GM12878 (cell line): ENCODE measurements at regions not wholly inside any gene's neighbourhood (a gene's known extent, or its start where the extent isn't known, plus 50 kb on each side); places are given as distances from the start of the nearest gene placed in this dataset.

ENCODE experiments used
- ATAC-seq: fragments of 200-7000 bp; cut with Tn5 transposase; 3 replicates; pipeline ENCODE4 v1.9.1; 2020; ENCODE audit warnings: mild to moderate bottlenecking, moderate library complexity
- BruUV-seq: library from RNA; stranded (reverse); fragments of 400-500 nt; replicated peaks from 2 replicates; lab custom pipeline; 2021; lab: Mats Ljungman, UMichigan
- CTCF ChIA-PET: fragments of 300-600 bp; sonication (Branson Sonifier 250); formaldehyde crosslinking; extraction: SDS; loops from one replicate; lab custom pipeline; 2021; ENCODE audit warnings: inconsistent platforms; lab: Yijun Ruan, JAX
- POLR2A ChIA-PET: fragments of 350-600 bp; formaldehyde crosslinking; extraction: SDS; loops from one replicate; lab custom pipeline; 2021; ENCODE audit warnings: inconsistent platforms; lab: Charles Lee
- RAD21 ChIA-PET: fragments of 300-600 bp; sonication (Branson Sonifier 250); formaldehyde crosslinking; loops from one replicate; lab custom pipeline; 2023; ENCODE audit warnings: antibody characterized with exemption; ENCODE audit not compliant: unreplicated experiment; lab: Charles Lee
- SMC1A ChIA-PET: fragments of 300-600 bp; sonication (Branson Sonifier 250); formaldehyde crosslinking; loops from one replicate; lab custom pipeline; 2023; ENCODE audit not compliant: unreplicated experiment, uncharacterized antibody; lab: Charles Lee
- DNase-seq: peaks from one replicate; pipeline ENCODE4 v3.0.0-alpha.2; 2011; ENCODE audit warnings: low read depth, low spot score
- FAIRE-seq: peaks from 3 replicates; lab custom pipeline; 2011; peaks lifted over from hg19 to GRCh38; lab: Jason Lieb, UNC
- H2AFZ ChIP-seq: 2 replicates; pipeline ENCODE4 v1.6.0; 2011; ENCODE audit warnings: low read depth, low read length, control low read depth; ENCODE audit not compliant: control insufficient read depth
- H3K27ac ChIP-seq: 2 replicates; pipeline ENCODE4 v1.5.1; 2011; ENCODE audit warnings: control low read depth; ENCODE audit not compliant: control insufficient read depth, insufficient read depth
- H3K27me3 ChIP-seq, 2 experiments: replicated peaks in 1 of 2; 2 replicates each; pipeline versions ENCODE4 v1.6.0 to v1.6.1; 2011; ENCODE audit warnings: low read length in 1 of 2; ENCODE audit not compliant: control insufficient read depth in 2 of 2, insufficient read depth in 2 of 2
- H3K36me3 ChIP-seq, 2 experiments: 2 replicates each; pipeline ENCODE4 v1.5.1; 2011; ENCODE audit warnings: low read length in 1 of 2; ENCODE audit not compliant: control insufficient read depth in 2 of 2, insufficient read depth in 2 of 2
- H3K4me1 ChIP-seq: 2 replicates; pipeline ENCODE4 v1.6.1; 2011; ENCODE audit warnings: mild to moderate bottlenecking, low read length, moderate library complexity, mixed read lengths; ENCODE audit not compliant: control insufficient read depth, insufficient read depth
- H3K4me2 ChIP-seq: 2 replicates; pipeline ENCODE4 v1.6.0; 2011; ENCODE audit warnings: control low read depth; ENCODE audit not compliant: control insufficient read depth, insufficient read depth
- H3K4me3 ChIP-seq: fragments of 200-600 bp; sonication (generic); 2 replicates; pipeline ENCODE4 v1.5.1; 2016
- H3K79me2 ChIP-seq: 2 replicates; pipeline ENCODE4 v1.6.0; 2011; ENCODE audit warnings: low read length; ENCODE audit not compliant: control insufficient read depth, insufficient read depth
- H3K9ac ChIP-seq: 2 replicates; pipeline ENCODE4 v1.8.0; 2011; ENCODE audit warnings: low read length, control low read depth, mixed read lengths; ENCODE audit not compliant: control insufficient read depth, insufficient read depth
- H3K9me3 ChIP-seq: replicated peaks from 3 replicates; pipeline ENCODE4 v1.5.1; 2011; ENCODE audit warnings: mild to moderate bottlenecking, low read length; ENCODE audit not compliant: control insufficient read depth, insufficient read depth
- H4K20me1 ChIP-seq: 2 replicates; pipeline ENCODE4 v1.6.0; 2011; ENCODE audit not compliant: control insufficient read depth, insufficient read depth
- ASH2L ChIP-seq: fragments of 300-600, 200-600 bp; sonication (generic); IDR thresholded peaks from 2 replicates; pipeline ENCODE4 v1.6.1; 2017; ENCODE audit warnings: low read depth, mild to moderate bottlenecking, borderline replicate concordance
- CBX5 ChIP-seq: sonication (generic); IDR thresholded peaks from 2 replicates; pipeline ENCODE4 v1.6.1; 2016; ENCODE audit warnings: low read depth, moderate library complexity, mild to moderate bottlenecking, inconsistent platforms
- CHD2 ChIP-seq: IDR thresholded peaks from 2 replicates; pipeline ENCODE4 v1.6.1; 2011; ENCODE audit warnings: low read depth, low read length, improper control_type of control experiment, borderline replicate concordance
- HDAC2 ChIP-seq: fragments of 200-600 bp; sonication (generic); IDR thresholded peaks from 2 replicates; pipeline ENCODE4 v1.6.1; 2017
- NFYB ChIP-seq: IDR thresholded peaks from 2 replicates; pipeline ENCODE4 v1.6.1; 2011; ENCODE audit warnings: low read depth, mild to moderate bottlenecking, low read length, improper control_type of control experiment, moderate library complexity; ENCODE audit not compliant: insufficient read depth
- PML ChIP-seq: IDR thresholded peaks from 2 replicates; pipeline ENCODE4 v1.6.1; 2012; ENCODE audit warnings: low read length, inconsistent platforms
- POLR2AphosphoS5 ChIP-seq: IDR thresholded peaks from 2 replicates; pipeline ENCODE4 v1.6.1; 2011; ENCODE audit warnings: mild to moderate bottlenecking, low read length, inconsistent platforms
- RELA ChIP-seq: fragments of 450-650 bp; IDR thresholded peaks from 2 replicates; pipeline ENCODE4 v1.8.0; 2014; ENCODE audit warnings: borderline replicate concordance; ENCODE audit not compliant: partially characterized antibody
- RUNX3 ChIP-seq: IDR thresholded peaks from 2 replicates; pipeline ENCODE4 v1.6.1; 2012; ENCODE audit warnings: low read length, inconsistent platforms
- ZNF207 ChIP-seq: fragments of 450-650 bp; IDR thresholded peaks from 2 replicates; pipeline ENCODE4 v1.6.1; 2014; ENCODE audit warnings: antibody characterized with exemption, mild to moderate bottlenecking, borderline replicate concordance
- WGBS: methylation state at CpG from one replicate; pipeline ENCODE4 v1.1.6; 2016; ENCODE audit warnings: low lambda C conversion rate; ENCODE audit not compliant: insufficient replicate concordance, insufficient coverage; ENCODE audit errors: missing lambda C conversion rate; 5-methylcytosine and 5-hydroxymethylcytosine counted together
- in situ Hi-C: fragments of 300-500 bp; cut with MboI; formaldehyde crosslinking; loops from 9 replicates; pipeline ENCODE4 v1.14.3; 2018; ENCODE audit warnings: mixed read lengths
- intact Hi-C: fragments of 100-400 bp; cut with micrococcal nuclease; formaldehyde crosslinking; loops from one replicate; pipeline ENCODE4 v1.14.2; 2022; ENCODE audit not compliant: unreplicated experiment
- TF ChIP-seq, protein P1 (sequence below): fragments of 450-650 bp; IDR thresholded peaks from 2 replicates; pipeline ENCODE4 v1.6.1; 2017; ENCODE audit warnings: mild to moderate bottlenecking
- TF ChIP-seq, protein P2 (sequence below): fragments of 450-650 bp; IDR thresholded peaks from 2 replicates; pipeline ENCODE4 v1.6.1; 2017; ENCODE audit warnings: low read depth, mild to moderate bottlenecking, moderate library complexity

DNA sequence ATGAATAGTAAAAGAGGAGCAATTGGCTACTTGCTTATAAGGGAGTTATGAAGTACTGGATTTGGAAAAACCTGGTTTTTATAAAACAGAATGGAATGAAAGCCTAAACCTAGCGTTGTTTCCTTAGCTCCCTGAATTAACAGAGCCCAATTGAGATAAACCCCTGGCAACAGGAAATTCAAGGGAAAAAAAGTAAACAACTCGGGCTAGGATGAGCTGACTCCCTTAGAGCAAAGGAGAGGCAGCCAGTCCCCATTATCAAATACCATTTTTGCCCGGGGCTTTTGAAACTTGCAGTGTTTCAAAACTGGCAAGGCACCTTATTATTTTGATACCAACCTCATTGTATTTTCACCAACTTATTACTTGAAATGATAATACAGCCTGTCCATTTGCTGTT, 587.5 kb downstream of the CD109 start:
- ChIA-PET RAD21 (no interaction called here), SMC1A (no interaction called here), CTCF (no interaction called here), POLR2A (no interaction called here)
- 0% methylated on average over 3 of the region's 3 CpGs for WGBS
- in situ Hi-C loops = no loop called here
- H3K4me3 ChIP-seq = no peak overlapping the region
- no peaks in the 10 kb centered on the region for H3K9me3 ChIP-seq
- no TSS peak for BruUV-seq
- no peaks in the 10 kb centered on the region for H3K36me3 ChIP-seq
- DNase-seq = no peak
- intact Hi-C loops = no loop called here
- no peaks in the 10 kb centered on the region for H4K20me1 ChIP-seq
- no peaks in the 10 kb centered on the region for H3K79me2 ChIP-seq
- no peaks in the 10 kb centered on the region; a peak in 1 of 4 replicates for H3K27me3 ChIP-seq
- H3K27ac ChIP-seq = no peak overlapping the region
- no peak for TF ChIP-seq RUNX3
- TF ChIP-seq NFYB = no peak
- TF ChIP-seq, protein P1, sequence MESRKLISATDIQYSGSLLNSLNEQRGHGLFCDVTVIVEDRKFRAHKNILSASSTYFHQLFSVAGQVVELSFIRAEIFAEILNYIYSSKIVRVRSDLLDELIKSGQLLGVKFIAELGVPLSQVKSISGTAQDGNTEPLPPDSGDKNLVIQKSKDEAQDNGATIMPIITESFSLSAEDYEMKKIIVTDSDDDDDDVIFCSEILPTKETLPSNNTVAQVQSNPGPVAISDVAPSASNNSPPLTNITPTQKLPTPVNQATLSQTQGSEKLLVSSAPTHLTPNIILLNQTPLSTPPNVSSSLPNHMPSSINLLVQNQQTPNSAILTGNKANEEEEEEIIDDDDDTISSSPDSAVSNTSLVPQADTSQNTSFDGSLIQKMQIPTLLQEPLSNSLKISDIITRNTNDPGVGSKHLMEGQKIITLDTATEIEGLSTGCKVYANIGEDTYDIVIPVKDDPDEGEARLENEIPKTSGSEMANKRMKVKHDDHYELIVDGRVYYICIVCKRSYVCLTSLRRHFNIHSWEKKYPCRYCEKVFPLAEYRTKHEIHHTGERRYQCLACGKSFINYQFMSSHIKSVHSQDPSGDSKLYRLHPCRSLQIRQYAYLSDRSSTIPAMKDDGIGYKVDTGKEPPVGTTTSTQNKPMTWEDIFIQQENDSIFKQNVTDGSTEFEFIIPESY = no peak
- TF ChIP-seq ZNF207 = no peak
- no peak for TF ChIP-seq CBX5
- TF ChIP-seq ASH2L = no peak
- TF ChIP-seq RELA = no peak
- TF ChIP-seq HDAC2 = no peak
- TF ChIP-seq, protein P2, sequence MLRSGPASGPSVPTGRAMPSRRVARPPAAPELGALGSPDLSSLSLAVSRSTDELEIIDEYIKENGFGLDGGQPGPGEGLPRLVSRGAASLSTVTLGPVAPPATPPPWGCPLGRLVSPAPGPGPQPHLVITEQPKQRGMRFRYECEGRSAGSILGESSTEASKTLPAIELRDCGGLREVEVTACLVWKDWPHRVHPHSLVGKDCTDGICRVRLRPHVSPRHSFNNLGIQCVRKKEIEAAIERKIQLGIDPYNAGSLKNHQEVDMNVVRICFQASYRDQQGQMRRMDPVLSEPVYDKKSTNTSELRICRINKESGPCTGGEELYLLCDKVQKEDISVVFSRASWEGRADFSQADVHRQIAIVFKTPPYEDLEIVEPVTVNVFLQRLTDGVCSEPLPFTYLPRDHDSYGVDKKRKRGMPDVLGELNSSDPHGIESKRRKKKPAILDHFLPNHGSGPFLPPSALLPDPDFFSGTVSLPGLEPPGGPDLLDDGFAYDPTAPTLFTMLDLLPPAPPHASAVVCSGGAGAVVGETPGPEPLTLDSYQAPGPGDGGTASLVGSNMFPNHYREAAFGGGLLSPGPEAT = no peak
- TF ChIP-seq CHD2 = no peak
- TF ChIP-seq POLR2AphosphoS5 = no peak
- TF ChIP-seq PML = no peak
- no peak for FAIRE-seq
- no peaks in the 10 kb centered on the region for H3K4me1 ChIP-seq
- H2AFZ ChIP-seq = no peak overlapping the region
- no peak overlapping the region for H3K9ac ChIP-seq
- ATAC-seq = no peak
- H3K4me2 ChIP-seq = no peak overlapping the region
